Endodermal cell (in vitro differentiated cells): ENCODE measurements at regions not wholly inside any gene's neighbourhood (a gene's known extent, or its start where the extent isn't known, plus 50 kb on each side); places are given as distances from the start of the nearest gene placed in this dataset.

ENCODE experiments used
- DNase-seq: peaks from one replicate; pipeline ENCODE4 v3.0.0-alpha.2; 2017
- H3K27ac ChIP-seq: 2 replicates; pipeline ENCODE4 v1.5.1; 2013; ENCODE audit warnings: mild to moderate bottlenecking, low read depth, low read length, moderate library complexity
- H3K27me3 ChIP-seq: 2 replicates; pipeline ENCODE4 v1.6.1; 2013; ENCODE audit warnings: mild to moderate bottlenecking, low read length, moderate library complexity; ENCODE audit not compliant: insufficient read depth, control insufficient read depth, poor library complexity, severe bottlenecking
- H3K36me3 ChIP-seq: 2 replicates; pipeline ENCODE4 v1.7.0; 2013; ENCODE audit warnings: mild to moderate bottlenecking, low read length, moderate library complexity; ENCODE audit not compliant: control insufficient read depth, insufficient read depth
- H3K4me1 ChIP-seq: one replicate; pipeline ENCODE4 v1.7.0; 2013; ENCODE audit warnings: low read length; ENCODE audit not compliant: control insufficient read depth, insufficient read depth
- H3K4me3 ChIP-seq: 2 replicates; pipeline ENCODE4 v1.5.1; 2013; ENCODE audit warnings: mild to moderate bottlenecking, low read length, moderate library complexity
- H3K9ac ChIP-seq: 2 replicates; pipeline ENCODE4 v1.6.1; 2013; ENCODE audit warnings: mild to moderate bottlenecking, low read length, moderate library complexity; ENCODE audit not compliant: poor library complexity, severe bottlenecking; ENCODE audit errors: extremely low read depth
- H3K9me3 ChIP-seq: 2 replicates; pipeline ENCODE4 v1.6.1; 2013; ENCODE audit warnings: mild to moderate bottlenecking, low read length, moderate library complexity; ENCODE audit not compliant: control insufficient read depth
- H3K27ac Mint-ChIP-seq: 2 replicates; pipeline ENCODE4 v1.8.0; 2020; ENCODE audit warnings: mixed read lengths
- H3K27me3 Mint-ChIP-seq: 2 replicates; pipeline ENCODE4 v1.8.0; 2021; ENCODE audit warnings: mild to moderate bottlenecking, mixed read lengths; ENCODE audit not compliant: insufficient read depth
- H3K36me3 Mint-ChIP-seq: 2 replicates; pipeline ENCODE4 v1.8.0; 2020; ENCODE audit warnings: low read depth, mixed read lengths
- H3K4me1 Mint-ChIP-seq: 2 replicates; pipeline ENCODE4 v1.8.0; 2020; ENCODE audit warnings: mixed read lengths
- H3K4me3 Mint-ChIP-seq: 2 replicates; pipeline ENCODE4 v1.8.0; 2020; ENCODE audit warnings: mild to moderate bottlenecking, moderate library complexity, mixed read lengths
- H3K9me3 Mint-ChIP-seq: 2 replicates; pipeline ENCODE4 v1.8.0; 2020; ENCODE audit warnings: mild to moderate bottlenecking, mixed read lengths
- WGBS, 2 experiments: methylation state at CpG; one replicate each; pipeline versions ENCODE4 v1.1.5 to v1.1.7; 2013; ENCODE audit warnings: missing lambda C conversion rate in 2 of 2, mixed read lengths in 1 of 2; ENCODE audit not compliant: insufficient coverage in 1 of 2, insufficient read length in 1 of 2; 5-methylcytosine and 5-hydroxymethylcytosine counted together
- TF ChIP-seq, protein P1 (sequence below): fragments of 200-600 bp; sonication (generic); conservative IDR thresholded peaks from 2 replicates; pipeline ENCODE4 v1.5.0; 2021; ENCODE audit warnings: antibody characterized with exemption, mild to moderate bottlenecking

DNA sequence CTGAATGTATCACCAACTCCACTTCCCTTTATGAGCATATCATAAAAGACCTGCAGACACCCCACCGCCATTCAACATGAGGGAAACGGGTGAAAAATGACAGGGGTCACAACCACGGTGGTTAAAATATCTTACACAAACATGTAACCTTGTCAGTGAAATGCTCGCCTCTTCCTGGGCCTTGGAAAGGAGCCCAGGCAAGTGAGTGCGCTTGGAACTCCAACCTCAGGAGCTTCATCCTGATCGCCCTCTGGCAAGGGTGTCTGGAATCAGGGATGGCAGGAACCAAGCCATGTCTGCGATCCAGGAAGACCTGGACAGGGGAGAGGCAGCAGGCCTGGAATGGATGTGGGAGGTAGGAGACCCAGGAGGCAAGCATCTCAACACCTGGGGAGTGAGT is 282.7 kb downstream of the GAS1 start:
- Mint-ChIP-seq H3K4me1 (no peaks in the 10 kb centered on the region), H3K27ac (no peak overlapping the region), H3K36me3 (no peaks in the 10 kb centered on the region), H3K27me3 (peaks cover 2% of the 10 kb centered on the region), H3K9me3 (no peaks in the 10 kb centered on the region), H3K4me3 (no peak overlapping the region)
- Histone ChIP-seq H3K4me1 (no peaks in the 10 kb centered on the region), H3K36me3 (no peaks in the 10 kb centered on the region), H3K27ac (no peak overlapping the region), H3K9me3 (no peaks in the 10 kb centered on the region), H3K9ac (no peak overlapping the region), H3K4me3 (no peak overlapping the region), H3K27me3 (no peaks in the 10 kb centered on the region)
- 91 to 95% methylated on average over 7 of the region's 7 CpGs for WGBS, 2 experiments
- DNase-seq, result no peak
- TF ChIP-seq, protein P1, sequence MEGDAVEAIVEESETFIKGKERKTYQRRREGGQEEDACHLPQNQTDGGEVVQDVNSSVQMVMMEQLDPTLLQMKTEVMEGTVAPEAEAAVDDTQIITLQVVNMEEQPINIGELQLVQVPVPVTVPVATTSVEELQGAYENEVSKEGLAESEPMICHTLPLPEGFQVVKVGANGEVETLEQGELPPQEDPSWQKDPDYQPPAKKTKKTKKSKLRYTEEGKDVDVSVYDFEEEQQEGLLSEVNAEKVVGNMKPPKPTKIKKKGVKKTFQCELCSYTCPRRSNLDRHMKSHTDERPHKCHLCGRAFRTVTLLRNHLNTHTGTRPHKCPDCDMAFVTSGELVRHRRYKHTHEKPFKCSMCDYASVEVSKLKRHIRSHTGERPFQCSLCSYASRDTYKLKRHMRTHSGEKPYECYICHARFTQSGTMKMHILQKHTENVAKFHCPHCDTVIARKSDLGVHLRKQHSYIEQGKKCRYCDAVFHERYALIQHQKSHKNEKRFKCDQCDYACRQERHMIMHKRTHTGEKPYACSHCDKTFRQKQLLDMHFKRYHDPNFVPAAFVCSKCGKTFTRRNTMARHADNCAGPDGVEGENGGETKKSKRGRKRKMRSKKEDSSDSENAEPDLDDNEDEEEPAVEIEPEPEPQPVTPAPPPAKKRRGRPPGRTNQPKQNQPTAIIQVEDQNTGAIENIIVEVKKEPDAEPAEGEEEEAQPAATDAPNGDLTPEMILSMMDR, result no peak

DNA sequence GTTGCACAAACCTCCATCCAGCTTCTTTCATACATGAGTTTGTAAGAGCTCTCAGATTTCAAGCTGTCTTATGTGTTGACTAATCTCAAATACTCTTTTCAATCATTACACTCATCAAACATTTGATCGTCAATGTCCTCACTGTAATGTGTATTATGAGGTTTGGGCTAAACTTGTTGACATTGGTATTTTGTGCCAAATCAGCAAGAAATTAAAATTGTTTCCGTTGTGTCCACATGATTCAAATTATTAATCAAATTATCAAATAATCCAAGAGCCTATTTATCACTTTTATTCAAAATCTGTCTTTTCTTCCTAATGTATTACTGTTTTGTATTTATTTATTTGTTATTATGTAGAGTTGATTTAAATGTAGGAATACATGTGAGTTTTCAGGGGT is 283.4 kb downstream of the GAS1 start:
- H3K4me3 Mint-ChIP-seq, result no peak overlapping the region
- Histone ChIP-seq H3K9ac (no peak overlapping the region), H3K4me3 (no peak overlapping the region), H3K27ac (no peak overlapping the region), H3K27me3 (no peaks in the 10 kb centered on the region), H3K9me3 (no peaks in the 10 kb centered on the region), H3K4me1 (no peaks in the 10 kb centered on the region), H3K36me3 (no peaks in the 10 kb centered on the region)
- no peaks in the 10 kb centered on the region for H3K36me3 Mint-ChIP-seq
- no peaks in the 10 kb centered on the region for H3K4me1 Mint-ChIP-seq
- no peak for DNase-seq
- peaks cover 4% of the 10 kb centered on the region for H3K27me3 Mint-ChIP-seq
- 85% methylated on average over 2 of the region's 2 CpGs; no CpG with 5 or more reads in 1 of the 2 experiments for WGBS, 2 experiments
- no peaks in the 10 kb centered on the region for H3K9me3 Mint-ChIP-seq
- no peak overlapping the region for H3K27ac Mint-ChIP-seq
- TF ChIP-seq, protein P1, result no peak

- Histone ChIP-seq H3K4me1 (no peaks in the 10 kb centered on the region), H3K4me3 (no peak overlapping the region), H3K9ac (no peak overlapping the region), H3K36me3 (no peaks in the 10 kb centered on the region), H3K9me3 (no peaks in the 10 kb centered on the region), H3K27me3 (no peaks in the 10 kb centered on the region), H3K27ac (no peak overlapping the region)
- H3K9me3 Mint-ChIP-seq, result no peaks in the 10 kb centered on the region
- no peak overlapping the region for H3K4me3 Mint-ChIP-seq
- no peak for DNase-seq
- H3K36me3 Mint-ChIP-seq, result no peaks in the 10 kb centered on the region
- no peak overlapping the region for H3K27ac Mint-ChIP-seq
- 98 to 100% methylated on average over 1 to 2 of the region's 2 CpGs for WGBS, 2 experiments
- H3K4me1 Mint-ChIP-seq, result no peaks in the 10 kb centered on the region
- peaks cover 4% of the 10 kb centered on the region for H3K27me3 Mint-ChIP-seq
- TF ChIP-seq, protein P1, result no peak
Measured at GRCh38 chr9:86662890-86663468, 284.3 kb downstream of the GAS1 start.
